SK-N-SH treated with all-trans-retinoic acid at 6 μM for 48 hours (cell line): ENCODE measurements at regions not wholly inside any gene's neighbourhood (a gene's known extent, or its start where the extent isn't known, plus 50 kb on each side); places are given as distances from the start of the nearest gene placed in this dataset.

Experiments
- CREB5 ChIP-seq: fragments of 250-450 bp; sonication (Bioruptor Pico); IDR thresholded peaks from 2 replicates; pipeline ENCODE4 v1.5.1; 2020; ENCODE audit warnings: low read depth, mild to moderate bottlenecking, moderate library complexity
- GLIS3 ChIP-seq: fragments of 250-450 bp; sonication (Bioruptor Pico); IDR thresholded peaks from 2 replicates; pipeline ENCODE4 v1.5.0; 2020; ENCODE audit warnings: mild to moderate bottlenecking, moderate library complexity
- OSR1 ChIP-seq: fragments of 250-450 bp; sonication (Bioruptor Pico); IDR thresholded peaks from 2 replicates; pipeline ENCODE4 v1.8.0; 2022; ENCODE audit warnings: moderate library complexity, mild to moderate bottlenecking, inconsistent platforms
- PATZ1 ChIP-seq: fragments of 250-450 bp; sonication (Bioruptor Pico); IDR thresholded peaks from 2 replicates; pipeline ENCODE4 v1.8.0; 2020; ENCODE audit warnings: mild to moderate bottlenecking, moderate library complexity, borderline replicate concordance
- SNAI2 ChIP-seq: fragments of 250-450 bp; sonication (Bioruptor Pico); IDR thresholded peaks from 2 replicates; pipeline ENCODE4 v1.5.0; 2020; ENCODE audit warnings: mild to moderate bottlenecking, moderate library complexity
- TCF4 ChIP-seq: fragments of 250-450 bp; sonication (Bioruptor Pico); IDR thresholded peaks from 2 replicates; pipeline ENCODE4 v1.8.0; 2021; ENCODE audit warnings: mild to moderate bottlenecking, moderate library complexity, borderline replicate concordance
- ZFP3 ChIP-seq: fragments of 250-450 bp; sonication (Bioruptor Pico); IDR thresholded peaks from 2 replicates; pipeline ENCODE4 v1.5.0; 2020; ENCODE audit warnings: mild to moderate bottlenecking, moderate library complexity

GRCh38 chr5:3284506-3284905 is 311.1 kb upstream of the IRX1 start:
- no peak for TF ChIP-seq ZFP3
- no peak for TF ChIP-seq PATZ1 (CRISPR knock-in tag)
- no peak for TF ChIP-seq GLIS3 (CRISPR knock-in tag)
- no peak for TF ChIP-seq CREB5
- no peak for TF ChIP-seq OSR1 (CRISPR knock-in tag)
- TF ChIP-seq SNAI2 (CRISPR knock-in tag), result no peak
- TF ChIP-seq TCF4 (CRISPR knock-in tag), result no peak
